HEK293T (cell line): ENCODE measurements at regions not wholly inside any gene's neighbourhood (a gene's known extent, or its start where the extent isn't known, plus 50 kb on each side); places are given as distances from the start of the nearest gene placed in this dataset.

Experiments
- CTCF ChIA-PET: fragments of 350-600 bp; formaldehyde crosslinking; extraction: SDS; loops from one replicate; lab custom pipeline; 2021; ENCODE audit warnings: antibody characterized with exemption, inconsistent platforms; lab: Yijun Ruan, JAX
- POLR2A ChIA-PET: fragments of 350-600 bp; formaldehyde crosslinking; extraction: SDS; loops from one replicate; lab custom pipeline; 2020; ENCODE audit warnings: antibody characterized with exemption, inconsistent platforms; lab: Yijun Ruan, JAX
- DNase-seq: peaks from one replicate; pipeline ENCODE4 v3.0.0; 2012; ENCODE audit warnings: mixed read lengths; ENCODE audit errors: extremely low spot score
- ARNT ChIP-seq: fragments of 450-650 bp; IDR thresholded peaks from 2 replicates; pipeline ENCODE4 v1.6.1; 2017; ENCODE audit warnings: mild to moderate bottlenecking
- BHLHE40 ChIP-seq: fragments of 450-650 bp; IDR thresholded peaks from 2 replicates; pipeline ENCODE4 v1.6.1; 2016; ENCODE audit warnings: mild to moderate bottlenecking, moderate library complexity, borderline replicate concordance
- CTBP1 ChIP-seq: fragments of 450-650 bp; IDR thresholded peaks from 2 replicates; pipeline ENCODE4 v1.6.1; 2016; ENCODE audit warnings: borderline replicate concordance
- ELF4 ChIP-seq: fragments of 450-650 bp; IDR thresholded peaks from 2 replicates; pipeline ENCODE4 v1.6.1; 2017; ENCODE audit warnings: antibody characterized with exemption
- FOXA1 ChIP-seq: fragments of 450-650 bp; IDR thresholded peaks from 2 replicates; pipeline ENCODE4 v1.6.1; 2016; ENCODE audit warnings: mild to moderate bottlenecking
- FOXK2 ChIP-seq: fragments of 450-650 bp; IDR thresholded peaks from 2 replicates; pipeline ENCODE4 v1.6.1; 2016; ENCODE audit warnings: mild to moderate bottlenecking
- FOXM1 ChIP-seq: fragments of 450-650 bp; IDR thresholded peaks from 2 replicates; pipeline ENCODE4 v1.6.1; 2017; ENCODE audit warnings: mild to moderate bottlenecking, borderline replicate concordance
- HDGF ChIP-seq: fragments of 450-650 bp; IDR thresholded peaks from 2 replicates; pipeline ENCODE4 v1.6.1; 2017; ENCODE audit warnings: antibody characterized with exemption, borderline replicate concordance
- L3MBTL2 ChIP-seq: fragments of 450-650 bp; conservative IDR thresholded peaks from 2 replicates; pipeline ENCODE4 v1.6.1; 2016; ENCODE audit warnings: mild to moderate bottlenecking
- LEF1 ChIP-seq: fragments of 450-650 bp; IDR thresholded peaks from 2 replicates; pipeline ENCODE4 v1.6.1; 2017; ENCODE audit warnings: mild to moderate bottlenecking, borderline replicate concordance
- NFRKB ChIP-seq: fragments of 450-650 bp; IDR thresholded peaks from 2 replicates; pipeline ENCODE4 v1.6.1; 2016; ENCODE audit warnings: mild to moderate bottlenecking, moderate library complexity
- SP1 ChIP-seq: fragments of 450-650 bp; IDR thresholded peaks from 2 replicates; pipeline ENCODE4 v1.6.1; 2017
- SUZ12 ChIP-seq: fragments of 450-650 bp; IDR thresholded peaks from 2 replicates; pipeline ENCODE4 v1.6.1; 2016; ENCODE audit warnings: mild to moderate bottlenecking
- TARDBP ChIP-seq: fragments of 450-650 bp; IDR thresholded peaks from 2 replicates; pipeline ENCODE4 v1.6.1; 2016
- ZNF384 ChIP-seq: fragments of 450-650 bp; IDR thresholded peaks from 2 replicates; pipeline ENCODE4 v1.6.1; 2016
- TF ChIP-seq, protein P1 (sequence below): fragments of 450-650 bp; IDR thresholded peaks from 2 replicates; pipeline ENCODE4 v1.6.1; 2016

DNA sequence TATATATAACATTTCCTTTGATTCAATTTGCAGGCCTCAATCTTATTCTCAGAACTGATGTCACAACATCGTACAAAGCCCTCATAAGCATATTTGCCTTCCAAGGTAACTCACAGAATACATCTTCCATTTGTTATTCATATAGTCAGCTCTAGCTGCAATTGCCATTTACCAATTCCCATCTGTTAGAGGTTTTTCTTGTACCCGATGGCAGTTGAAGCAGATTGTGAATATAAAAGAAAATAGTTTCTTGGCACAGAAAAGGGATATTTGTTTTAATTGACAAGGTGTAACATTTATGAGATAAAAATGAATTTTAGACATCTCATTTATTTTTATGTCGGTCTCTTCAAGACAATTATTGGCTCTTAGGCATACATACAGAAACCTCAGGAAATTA lies 311.3 kb downstream of the TRIML1 start:
- no peak for DNase-seq
- TF ChIP-seq FOXM1: no peak
- TF ChIP-seq SP1: no peak
- no peak for TF ChIP-seq BHLHE40
- TF ChIP-seq ARNT: no peak
- no peak for TF ChIP-seq FOXK2
- TF ChIP-seq ZNF384: no peak
- no peak for TF ChIP-seq ELF4
- TF ChIP-seq CTBP1: no peak
- no peak for TF ChIP-seq FOXA1
- TF ChIP-seq, protein P1, sequence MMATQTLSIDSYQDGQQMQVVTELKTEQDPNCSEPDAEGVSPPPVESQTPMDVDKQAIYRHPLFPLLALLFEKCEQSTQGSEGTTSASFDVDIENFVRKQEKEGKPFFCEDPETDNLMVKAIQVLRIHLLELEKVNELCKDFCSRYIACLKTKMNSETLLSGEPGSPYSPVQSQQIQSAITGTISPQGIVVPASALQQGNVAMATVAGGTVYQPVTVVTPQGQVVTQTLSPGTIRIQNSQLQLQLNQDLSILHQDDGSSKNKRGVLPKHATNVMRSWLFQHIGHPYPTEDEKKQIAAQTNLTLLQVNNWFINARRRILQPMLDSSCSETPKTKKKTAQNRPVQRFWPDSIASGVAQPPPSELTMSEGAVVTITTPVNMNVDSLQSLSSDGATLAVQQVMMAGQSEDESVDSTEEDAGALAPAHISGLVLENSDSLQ: no peak
- no peak for TF ChIP-seq HDGF
- no peak for TF ChIP-seq SUZ12
- no peak for TF ChIP-seq NFRKB
- TF ChIP-seq LEF1: no peak
- TF ChIP-seq L3MBTL2: no peak
- TF ChIP-seq TARDBP: no peak
- ChIA-PET CTCF (no interaction called here), POLR2A (no interaction called here)

DNA sequence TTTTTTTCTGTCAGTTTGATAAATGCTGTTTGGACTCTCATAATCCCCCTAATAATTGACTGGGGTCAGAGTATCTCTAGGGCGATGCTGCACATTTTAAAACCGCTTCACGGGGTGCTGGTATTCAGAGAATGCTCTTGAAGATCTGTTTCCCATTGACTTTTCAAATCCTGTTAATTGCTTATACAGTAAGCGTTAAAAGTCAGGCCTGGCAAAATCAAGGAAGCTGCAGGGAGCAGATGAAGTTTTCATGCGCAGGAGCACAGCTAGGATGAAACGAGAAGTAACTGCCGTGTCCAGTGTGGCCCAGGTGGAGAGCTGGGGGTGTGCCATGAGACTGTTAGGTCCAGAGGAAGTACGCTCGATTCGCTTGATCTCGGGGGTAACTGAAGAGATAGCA lies 312.9 kb downstream of the TRIML1 start:
- ChIA-PET CTCF (interaction anchor here (0.6 kb wide), 1 partner anchor 44 kb away, joined by 5 read pairs; no protein-coding TSS in a partner anchor), POLR2A (no interaction called here)
- no peak for DNase-seq
- TF ChIP-seq LEF1 (no peak), TARDBP (no peak), SP1 (no peak), CTBP1 (no peak), SUZ12 (no peak), NFRKB (no peak), FOXA1 (no peak), BHLHE40 (no peak), ARNT (no peak), FOXK2 (no peak), ELF4 (no peak), L3MBTL2 (no peak), ZNF384 (no peak), FOXM1 (no peak), HDGF (no peak)
- TF ChIP-seq, protein P1: no peak

DNA sequence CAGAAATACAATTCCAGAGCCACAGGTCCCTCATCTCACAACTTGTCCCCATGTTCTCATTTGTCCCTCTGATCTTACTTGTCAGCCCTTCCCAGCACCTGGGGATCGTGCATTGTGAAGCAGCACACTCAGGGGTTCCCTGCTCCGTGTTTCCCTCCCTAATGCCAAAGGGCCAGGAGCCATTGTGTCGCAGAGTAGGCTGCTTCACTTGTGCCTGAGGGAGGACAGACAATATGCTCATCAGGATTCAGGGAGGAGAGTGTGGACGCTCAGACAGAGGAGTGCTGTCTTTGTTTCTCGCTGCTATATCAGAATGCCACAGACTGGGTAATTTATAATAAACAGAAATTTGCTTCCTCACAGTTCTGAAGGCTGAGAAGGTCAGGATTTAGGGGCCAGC lies 315.3 kb downstream of the TRIML1 start:
- POLR2A ChIA-PET: no interaction called here
- CTCF ChIA-PET: no interaction called here
- DNase-seq: no peak
- TF ChIP-seq HDGF (no peak), ARNT (no peak), SUZ12 (no peak), FOXK2 (no peak), FOXM1 (no peak), ELF4 (no peak), CTBP1 (no peak), LEF1 (no peak), FOXA1 (no peak), NFRKB (no peak), BHLHE40 (no peak), SP1 (no peak), L3MBTL2 (no peak), TARDBP (no peak), ZNF384 (no peak)
- TF ChIP-seq, protein P1: no peak

DNA sequence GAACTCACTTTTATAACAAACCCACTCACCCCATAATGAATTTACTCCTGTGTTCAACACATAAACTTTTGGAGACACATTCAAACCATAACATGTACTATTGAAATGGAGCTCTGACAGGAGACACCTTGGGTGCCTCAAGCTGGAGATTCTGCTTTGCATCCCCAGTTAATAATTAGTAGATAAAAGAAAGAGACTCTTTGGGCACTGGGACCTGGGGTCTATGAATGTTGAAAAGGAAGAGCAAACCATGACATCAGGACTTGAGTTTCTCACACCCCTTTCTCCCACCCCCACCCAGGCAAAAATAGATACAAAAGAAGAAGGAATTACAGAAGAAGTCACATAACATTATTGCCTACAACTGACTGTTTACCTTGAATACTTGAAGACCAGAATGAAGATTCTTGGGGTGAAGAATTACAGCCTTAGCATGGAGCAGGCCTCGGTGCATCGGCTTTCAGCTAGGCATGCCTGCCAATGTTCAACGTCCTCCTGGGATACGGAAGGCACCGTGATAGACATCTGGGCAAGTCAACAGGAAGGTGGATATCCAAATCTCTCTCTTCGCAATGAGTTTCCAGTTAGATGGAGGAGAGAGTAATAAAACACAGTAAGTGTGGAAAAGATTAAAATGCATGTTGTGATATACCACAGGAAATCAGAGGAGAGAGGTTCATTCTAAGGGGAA lies 316.0 kb downstream of the TRIML1 start:
- no peak for DNase-seq
- no peak for TF ChIP-seq ELF4
- TF ChIP-seq FOXK2: no peak
- TF ChIP-seq TARDBP: no peak
- TF ChIP-seq ARNT: no peak
- no peak for TF ChIP-seq CTBP1
- ChIA-PET CTCF (no interaction called here), POLR2A (no interaction called here)

DNA sequence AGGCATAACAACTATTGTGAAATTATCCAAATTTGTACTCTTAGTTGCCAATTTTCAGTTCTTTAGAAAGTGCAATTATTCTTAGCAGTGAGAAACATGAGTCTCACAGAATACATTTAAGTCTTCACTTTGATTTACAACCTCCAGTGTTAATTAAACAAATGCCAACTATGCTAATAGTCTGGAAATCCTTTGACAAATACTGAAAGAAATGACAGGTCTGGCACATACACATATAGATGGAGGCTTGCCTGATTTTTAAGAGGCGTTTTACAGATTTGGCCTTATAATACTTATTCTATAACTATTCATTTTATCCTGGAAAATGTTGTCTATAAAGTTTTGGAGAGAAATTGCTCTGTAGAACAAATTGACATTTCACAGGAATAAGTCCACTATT lies 320.1 kb downstream of the TRIML1 start:
- ChIA-PET POLR2A (no interaction called here), CTCF (no interaction called here)
- TF ChIP-seq SUZ12 (no peak), ZNF384 (no peak), ARNT (no peak), CTBP1 (no peak), FOXM1 (no peak), NFRKB (no peak), L3MBTL2 (no peak), SP1 (no peak), TARDBP (no peak), FOXA1 (no peak), ELF4 (no peak), LEF1 (no peak), HDGF (no peak), BHLHE40 (no peak), FOXK2 (no peak)
- TF ChIP-seq, protein P1: no peak
- DNase-seq: no peak
